GM12878 (cell line): ENCODE measurements at regions not wholly inside any gene's neighbourhood (a gene's known extent, or its start where the extent isn't known, plus 50 kb on each side); places are given as distances from the start of the nearest gene placed in this dataset.

Source experiments
- ATAC-seq: fragments of 200-7000 bp; cut with Tn5 transposase; 3 replicates; pipeline ENCODE4 v1.9.1; 2020; ENCODE audit warnings: mild to moderate bottlenecking, moderate library complexity
- BruUV-seq: library from RNA; stranded (reverse); fragments of 400-500 nt; replicated peaks from 2 replicates; lab custom pipeline; 2021; lab: Mats Ljungman, UMichigan
- CTCF ChIA-PET: fragments of 300-600 bp; sonication (Branson Sonifier 250); formaldehyde crosslinking; extraction: SDS; loops from one replicate; lab custom pipeline; 2021; ENCODE audit warnings: inconsistent platforms; lab: Yijun Ruan, JAX
- POLR2A ChIA-PET: fragments of 350-600 bp; formaldehyde crosslinking; extraction: SDS; loops from one replicate; lab custom pipeline; 2021; ENCODE audit warnings: inconsistent platforms; lab: Charles Lee
- RAD21 ChIA-PET: fragments of 300-600 bp; sonication (Branson Sonifier 250); formaldehyde crosslinking; loops from one replicate; lab custom pipeline; 2023; ENCODE audit warnings: antibody characterized with exemption; ENCODE audit not compliant: unreplicated experiment; lab: Charles Lee
- SMC1A ChIA-PET: fragments of 300-600 bp; sonication (Branson Sonifier 250); formaldehyde crosslinking; loops from one replicate; lab custom pipeline; 2023; ENCODE audit not compliant: unreplicated experiment, uncharacterized antibody; lab: Charles Lee
- DNase-seq: peaks from one replicate; pipeline ENCODE4 v3.0.0-alpha.2; 2011; ENCODE audit warnings: low read depth, low spot score
- FAIRE-seq: peaks from 3 replicates; lab custom pipeline; 2011; peaks lifted over from hg19 to GRCh38; lab: Jason Lieb, UNC
- H2AFZ ChIP-seq: 2 replicates; pipeline ENCODE4 v1.6.0; 2011; ENCODE audit warnings: low read depth, low read length, control low read depth; ENCODE audit not compliant: control insufficient read depth
- H3K27ac ChIP-seq: 2 replicates; pipeline ENCODE4 v1.5.1; 2011; ENCODE audit warnings: control low read depth; ENCODE audit not compliant: control insufficient read depth, insufficient read depth
- H3K27me3 ChIP-seq, 2 experiments: replicated peaks in 1 of 2; 2 replicates each; pipeline versions ENCODE4 v1.6.0 to v1.6.1; 2011; ENCODE audit warnings: low read length in 1 of 2; ENCODE audit not compliant: control insufficient read depth in 2 of 2, insufficient read depth in 2 of 2
- H3K36me3 ChIP-seq, 2 experiments: 2 replicates each; pipeline ENCODE4 v1.5.1; 2011; ENCODE audit warnings: low read length in 1 of 2; ENCODE audit not compliant: control insufficient read depth in 2 of 2, insufficient read depth in 2 of 2
- H3K4me1 ChIP-seq: 2 replicates; pipeline ENCODE4 v1.6.1; 2011; ENCODE audit warnings: mild to moderate bottlenecking, low read length, moderate library complexity, mixed read lengths; ENCODE audit not compliant: control insufficient read depth, insufficient read depth
- H3K4me2 ChIP-seq: 2 replicates; pipeline ENCODE4 v1.6.0; 2011; ENCODE audit warnings: control low read depth; ENCODE audit not compliant: control insufficient read depth, insufficient read depth
- H3K4me3 ChIP-seq: fragments of 200-600 bp; sonication (generic); 2 replicates; pipeline ENCODE4 v1.5.1; 2016
- H3K79me2 ChIP-seq: 2 replicates; pipeline ENCODE4 v1.6.0; 2011; ENCODE audit warnings: low read length; ENCODE audit not compliant: control insufficient read depth, insufficient read depth
- H3K9ac ChIP-seq: 2 replicates; pipeline ENCODE4 v1.8.0; 2011; ENCODE audit warnings: low read length, control low read depth, mixed read lengths; ENCODE audit not compliant: control insufficient read depth, insufficient read depth
- H3K9me3 ChIP-seq: replicated peaks from 3 replicates; pipeline ENCODE4 v1.5.1; 2011; ENCODE audit warnings: mild to moderate bottlenecking, low read length; ENCODE audit not compliant: control insufficient read depth, insufficient read depth
- H4K20me1 ChIP-seq: 2 replicates; pipeline ENCODE4 v1.6.0; 2011; ENCODE audit not compliant: control insufficient read depth, insufficient read depth
- ASH2L ChIP-seq: fragments of 300-600, 200-600 bp; sonication (generic); IDR thresholded peaks from 2 replicates; pipeline ENCODE4 v1.6.1; 2017; ENCODE audit warnings: low read depth, mild to moderate bottlenecking, borderline replicate concordance
- CBFB ChIP-seq: IDR thresholded peaks from 2 replicates; pipeline ENCODE4 v1.6.1; 2016; ENCODE audit warnings: antibody characterized with exemption, low read depth
- CBX3 ChIP-seq: fragments of 200-600 bp; sonication (generic); IDR thresholded peaks from 2 replicates; pipeline ENCODE4 v1.6.1; 2016; ENCODE audit warnings: low read depth, borderline replicate concordance
- GATAD2B ChIP-seq: fragments of 450-650 bp; conservative IDR thresholded peaks from 2 replicates; pipeline ENCODE4 v1.6.1; 2017; ENCODE audit warnings: low read depth, mild to moderate bottlenecking, moderate library complexity
- HDGF ChIP-seq: fragments of 450-650 bp; IDR thresholded peaks from 2 replicates; pipeline ENCODE4 v1.6.1; 2016; ENCODE audit warnings: antibody characterized with exemption
- JUND ChIP-seq: IDR thresholded peaks from 2 replicates; pipeline ENCODE4 v1.6.1; 2012; ENCODE audit warnings: low read depth, mild to moderate bottlenecking, low read length, improper control_type of control experiment, moderate library complexity
- KAT2A ChIP-seq: conservative IDR thresholded peaks from 2 replicates; pipeline ENCODE4 v1.6.1; 2011; ENCODE audit warnings: low read depth, low read length; ENCODE audit not compliant: control insufficient read depth
- PAX5 ChIP-seq: IDR thresholded peaks from 2 replicates; pipeline ENCODE4 v1.6.1; 2011; ENCODE audit warnings: low read depth, low read length, borderline replicate concordance
- ZNF207 ChIP-seq: fragments of 450-650 bp; IDR thresholded peaks from 2 replicates; pipeline ENCODE4 v1.6.1; 2014; ENCODE audit warnings: antibody characterized with exemption, mild to moderate bottlenecking, borderline replicate concordance
- ZNF274 ChIP-seq: IDR thresholded peaks from one replicate; pipeline ENCODE4 v1.8.0; 2011; ENCODE audit not compliant: insufficient read length, insufficient read depth
- WGBS: methylation state at CpG from one replicate; pipeline ENCODE4 v1.1.6; 2016; ENCODE audit warnings: low lambda C conversion rate; ENCODE audit not compliant: insufficient replicate concordance, insufficient coverage; ENCODE audit errors: missing lambda C conversion rate; 5-methylcytosine and 5-hydroxymethylcytosine counted together
- in situ Hi-C: fragments of 300-500 bp; cut with MboI; formaldehyde crosslinking; loops from 9 replicates; pipeline ENCODE4 v1.14.3; 2018; ENCODE audit warnings: mixed read lengths
- intact Hi-C: fragments of 100-400 bp; cut with micrococcal nuclease; formaldehyde crosslinking; loops from one replicate; pipeline ENCODE4 v1.14.2; 2022; ENCODE audit not compliant: unreplicated experiment

DNA sequence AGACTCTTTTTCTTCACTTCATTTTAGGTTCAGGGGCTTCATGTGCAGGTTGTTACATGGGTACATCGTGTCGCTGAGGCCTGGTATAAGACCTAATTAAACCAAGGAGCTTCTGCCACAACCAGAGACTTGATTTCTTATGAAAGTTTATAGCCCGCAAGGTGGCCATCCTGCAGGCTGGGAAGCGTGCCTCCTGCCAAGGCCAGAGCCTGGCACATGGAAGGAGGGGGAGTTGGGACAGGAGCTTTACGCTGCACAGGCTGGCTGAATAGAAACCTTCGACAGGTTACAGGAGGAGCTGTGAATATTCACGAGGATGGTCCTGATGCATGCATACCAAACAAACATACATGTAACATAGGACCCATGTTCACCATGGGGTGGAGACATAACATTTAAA lies 50.1 kb upstream of the SIMC1 start:
- in situ Hi-C loops = no loop called here
- H3K4me3 ChIP-seq = no peak overlapping the region
- TF ChIP-seq GATAD2B (no peak), ASH2L (no peak), KAT2A (no peak), PAX5 (no peak), CBFB (no peak), CBX3 (no peak), HDGF (no peak), ZNF207 (no peak), ZNF274 (no peak), JUND (no peak)
- TF ChIP-seq, all 136 proteins: peak for 0
- Histone ChIP-seq H3K79me2 (no peaks in the 10 kb centered on the region), H3K36me3 (no peaks in the 10 kb centered on the region), H4K20me1 (no peaks in the 10 kb centered on the region), H3K4me1 (no peaks in the 10 kb centered on the region), H3K27me3 (no peaks in the 10 kb centered on the region; a peak in 1 of 4 replicates), H3K27ac (no peak overlapping the region), H3K9me3 (no peaks in the 10 kb centered on the region), H2AFZ (no peak overlapping the region), H3K9ac (no peak overlapping the region), H3K4me2 (no peak overlapping the region)
- DNase-seq = no peak
- WGBS = 23% methylated on average over 7 of the region's 7 CpGs
- SMC1A ChIA-PET = no interaction called here
- BruUV-seq = no TSS peak
- intact Hi-C loops = no loop called here
- no peak for FAIRE-seq
- RAD21 ChIA-PET = no interaction called here
- CTCF ChIA-PET = no interaction called here
- POLR2A ChIA-PET = no interaction called here
- no peak for ATAC-seq
